K562 (cell line): ENCODE measurements at regions not wholly inside any gene's neighbourhood (a gene's known extent, or its start where the extent isn't known, plus 50 kb on each side); places are given as distances from the start of the nearest gene placed in this dataset.

Experiments used
- ATAC-seq: fragments of 200-7000 bp; cut with Tn5 transposase; 3 replicates; pipeline ENCODE4 v1.9.1; 2020; ENCODE audit warnings: moderate library complexity
- BruUV-seq: library from RNA; stranded (reverse); fragments of 400-500 nt; replicated peaks from 2 replicates; lab custom pipeline; 2021; lab: Mats Ljungman, UMichigan
- CTCF ChIA-PET: fragments of 300-600 bp; formaldehyde crosslinking; extraction: SDS; loops from one replicate; lab custom pipeline; 2021; ENCODE audit warnings: low intra/inter-chr PET ratio; lab: Yijun Ruan, JAX
- POLR2A ChIA-PET: fragments of 300-600, 350-650 bp; sonication (Branson Sonifier 250); formaldehyde crosslinking; extraction: SDS; loops from one replicate; lab custom pipeline; 2021; ENCODE audit warnings: antibody characterized with exemption, inconsistent platforms; lab: Yijun Ruan, JAX
- DNase-seq, 4 experiments: peaks; one replicate each; pipeline versions ENCODE4 v3.0.0 to v3.0.0-alpha.2; 2011 to 2018; ENCODE audit warnings: low spot score in 3 of 4, mixed read lengths in 3 of 4; ENCODE audit errors: extremely low read depth in 1 of 4
- FAIRE-seq: peaks from 2 replicates; lab custom pipeline; 2011; peaks lifted over from hg19 to GRCh38; lab: Jason Lieb, UNC
- H2AFZ ChIP-seq: 2 replicates; pipeline ENCODE4 v1.6.0; 2011; ENCODE audit warnings: low read depth, low read length, control low read depth, inconsistent platforms
- H3K27ac ChIP-seq: fragments of 200-600 bp; 3 replicates; pipeline ENCODE4 v1.8.0; 2011; ENCODE audit warnings: low read depth, mild to moderate bottlenecking, control low read depth, inconsistent platforms, low read length, moderate library complexity, mixed read lengths; ENCODE audit errors: extremely low read depth
- H3K27me3 ChIP-seq, 2 experiments: fragments of 300-600 bp in 1 of 2; 2 replicates in 1 of 2; 3 replicates in 1 of 2; pipeline versions ENCODE4 v1.6.0 to v1.8.0; 2011; ENCODE audit warnings: inconsistent platforms in 2 of 2, low read length in 2 of 2, mild to moderate bottlenecking in 1 of 2, mixed read lengths in 1 of 2, moderate library complexity in 1 of 2; ENCODE audit not compliant: control insufficient read depth in 2 of 2, insufficient read depth in 2 of 2
- H3K36me3 ChIP-seq: fragments of 300-600 bp; 3 replicates; pipeline ENCODE4 v1.8.0; 2011; ENCODE audit warnings: mild to moderate bottlenecking, low read length, inconsistent platforms; ENCODE audit not compliant: control insufficient read depth, insufficient read depth
- H3K4me1 ChIP-seq, 2 experiments: fragments of 200-600 bp in 1 of 2; replicated peaks in 1 of 2; 2 replicates in 1 of 2; 3 replicates in 1 of 2; pipeline versions ENCODE4 v1.5.1 to v1.8.0; 2011; ENCODE audit warnings: inconsistent platforms in 2 of 2, low read length in 2 of 2, mild to moderate bottlenecking in 1 of 2, mixed read lengths in 1 of 2, moderate library complexity in 1 of 2; ENCODE audit not compliant: control insufficient read depth in 2 of 2, insufficient read depth in 2 of 2
- H3K4me2 ChIP-seq: 2 replicates; pipeline ENCODE4 v1.6.1; 2011; ENCODE audit warnings: low read length, control low read depth, inconsistent platforms, mixed read lengths; ENCODE audit not compliant: insufficient read depth
- H3K4me3 ChIP-seq: fragments of 200-600 bp; sonication (generic), shearing (Covaris generic); 2 replicates; pipeline ENCODE4 v1.5.1; 2016; ENCODE audit warnings: control low read depth, inconsistent platforms
- H3K79me2 ChIP-seq: fragments of 200-600 bp; 3 replicates; pipeline ENCODE4 v1.8.0; 2011; ENCODE audit warnings: low read length, inconsistent platforms; ENCODE audit not compliant: control insufficient read depth, insufficient read depth
- H3K9ac ChIP-seq, 2 experiments: 2 replicates each; pipeline versions ENCODE4 v1.6.0 to v1.6.1; 2011; ENCODE audit warnings: low read depth in 2 of 2, low read length in 2 of 2, control low read depth in 1 of 2, inconsistent platforms in 1 of 2, mild to moderate bottlenecking in 1 of 2, mixed read lengths in 1 of 2; ENCODE audit not compliant: insufficient read depth in 1 of 2
- H3K9me1 ChIP-seq: one replicate; pipeline ENCODE4 v1.6.0; 2011; ENCODE audit warnings: inconsistent platforms, mild to moderate bottlenecking, low read length, moderate library complexity; ENCODE audit not compliant: control insufficient read depth, insufficient read depth
- H3K9me3 ChIP-seq: replicated peaks from 2 replicates; pipeline ENCODE4 v1.5.1; 2011; ENCODE audit warnings: low read depth, low read length, inconsistent platforms; ENCODE audit not compliant: control insufficient read depth, insufficient read depth
- H4K20me1 ChIP-seq: replicated peaks from 2 replicates; pipeline ENCODE4 v1.6.1; 2011; ENCODE audit warnings: low read length, inconsistent platforms, mixed read lengths; ENCODE audit not compliant: control insufficient read depth, insufficient read depth
- CC2D1A ChIP-seq: fragments of 450-650 bp; IDR thresholded peaks from 2 replicates; pipeline ENCODE4 v1.6.1; 2017; ENCODE audit warnings: mild to moderate bottlenecking
- DIDO1 ChIP-seq: fragments of 450-650 bp; IDR thresholded peaks from 2 replicates; pipeline ENCODE4 v1.6.1; 2016; ENCODE audit warnings: low read depth, missing biosample characterization, missing genetic modification characterization
- NR2C2 ChIP-seq, 2 experiments: fragments of 200-800 bp in 1 of 2; sonication (Bioruptor generic) in 1 of 2; sonication (generic) in 1 of 2; formaldehyde crosslinking in 1 of 2; IDR thresholded peaks; 2 replicates each; pipeline versions ENCODE4 v1.6.1 to v1.8.0; 2016 to 2022; ENCODE audit warnings: mild to moderate bottlenecking in 1 of 2, missing compliant biosample characterization in 1 of 2, missing genetic modification characterization in 1 of 2, missing genetic modification reagents in 1 of 2
- RBM34 ChIP-seq: fragments of 200-400 bp; formaldehyde crosslinking; IDR thresholded peaks from 2 replicates; pipeline ENCODE4 v1.6.1; 2018; ENCODE audit warnings: low read length, borderline replicate concordance; ENCODE audit not compliant: insufficient read depth
- TCF15 ChIP-seq: fragments of 250-450 bp; sonication (Bioruptor Pico); IDR thresholded peaks from 2 replicates; pipeline ENCODE4 v1.8.0; 2022; ENCODE audit warnings: moderate library complexity, mild to moderate bottlenecking, inconsistent platforms
- U2AF2 ChIP-seq: fragments of 200-400 bp; formaldehyde crosslinking; optimal IDR thresholded peaks from 2 replicates; pipeline ENCODE3; 2017; ENCODE audit warnings: low read depth, mild to moderate bottlenecking, low read length
- ZC3H4 ChIP-seq: sonication (generic); formaldehyde crosslinking; IDR thresholded peaks from 2 replicates; pipeline ENCODE4 v1.9.0; 2021; ENCODE audit warnings: missing genetic modification reagents, borderline replicate concordance
- WGBS: fragments of 100-300 bp; shearing (Covaris generic); methylation state at CpG from one replicate; pipeline ENCODE4 v1.1.6; 2016; ENCODE audit warnings: low coverage, mixed read lengths; ENCODE audit not compliant: insufficient coverage; ENCODE audit errors: missing lambda C conversion rate; 5-methylcytosine and 5-hydroxymethylcytosine counted together
- in situ Hi-C: fragments of 300-500 bp; cut with MboI; formaldehyde crosslinking; loops from 4 replicates; pipeline ENCODE4 v1.15.0; 2018; ENCODE audit warnings: inconsistent platforms, mixed read lengths
- intact Hi-C: fragments of 100-400 bp; cut with micrococcal nuclease; formaldehyde crosslinking; loops from 2 replicates; pipeline ENCODE4 v1.14.2; 2022

DNA sequence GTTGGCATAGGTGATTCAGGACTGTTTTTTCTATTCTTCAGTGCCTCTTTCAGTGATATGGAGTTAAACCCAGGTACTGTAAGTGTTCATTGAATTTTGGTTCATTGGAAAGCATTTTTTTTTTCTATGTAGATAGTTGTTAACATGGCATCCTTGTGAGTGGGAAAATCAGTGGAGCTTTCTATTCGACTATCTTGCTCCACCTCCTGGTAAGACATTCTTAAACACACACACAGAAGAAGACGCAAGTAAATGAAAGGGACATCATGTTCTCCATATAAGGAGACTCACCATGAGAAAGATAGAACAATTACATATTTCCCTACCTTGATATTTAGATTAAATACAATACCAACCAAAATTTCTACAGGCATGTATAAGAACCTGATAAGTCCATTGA, 598.5 kb upstream of the SPANXN1 start:
- in situ Hi-C loops (no loop called here), intact Hi-C loops (no loop called here)
- no TSS peak for BruUV-seq
- Histone ChIP-seq H3K4me2 (no peak overlapping the region), H3K9me3 (no peaks in the 10 kb centered on the region; the same call in 1 of the 2 replicates), H4K20me1 (no peaks in the 10 kb centered on the region), H3K79me2 (no peaks in the 10 kb centered on the region), H3K4me3 (no peak overlapping the region), H3K27ac (no peak overlapping the region), H3K36me3 (no peaks in the 10 kb centered on the region), H3K27me3 (no peaks in the 10 kb centered on the region), H3K4me1 (no peaks in the 10 kb centered on the region), H3K9me1 (no peaks in the 10 kb centered on the region), H3K9ac (no peak overlapping the region), H2AFZ (no peak overlapping the region)
- no peak for ATAC-seq
- DNase-seq = no peak
- ChIA-PET POLR2A (no interaction called here), CTCF (no interaction called here)
- no peak for FAIRE-seq
- WGBS = 0% methylated on average over 2 of the region's 2 CpGs
- TF ChIP-seq CC2D1A (no peak), RBM34 (no peak), TCF15 (no peak)

DNA sequence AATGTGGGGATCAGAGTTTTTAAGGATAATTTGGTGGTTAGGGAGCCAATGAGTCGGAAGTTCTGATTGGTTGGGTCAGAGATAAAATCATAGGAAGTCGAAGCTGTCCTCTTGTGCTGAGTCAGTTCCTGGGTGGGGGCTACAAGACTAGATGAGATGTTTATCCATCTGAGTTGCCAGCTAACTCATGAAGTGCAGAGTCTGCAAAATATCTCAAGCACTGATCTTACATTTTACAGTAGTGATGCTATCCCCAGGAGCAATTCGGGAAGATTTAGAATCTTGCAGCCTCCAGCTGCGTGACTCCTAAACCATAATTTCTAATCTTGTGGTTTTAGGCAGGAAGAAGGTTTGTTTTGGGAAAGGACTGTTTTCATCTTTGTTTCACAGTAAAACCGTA, 565.8 kb upstream of the SPANXN1 start:
- ChIA-PET POLR2A (no interaction called here), CTCF (no interaction called here)
- H3K27me3 ChIP-seq = no peaks in the 10 kb centered on the region
- H2AFZ ChIP-seq = no peak overlapping the region
- 3% methylated on average over 5 of the region's 5 CpGs for WGBS
- H3K27ac ChIP-seq = no peak overlapping the region
- no peak overlapping the region for H3K9ac ChIP-seq
- intact Hi-C loops (no loop called here), in situ Hi-C loops (no loop called here)
- ATAC-seq (no peak), FAIRE-seq (no peak), DNase-seq (no peak)
- H3K4me3 ChIP-seq = no peak overlapping the region
- no peaks in the 10 kb centered on the region for H3K79me2 ChIP-seq
- BruUV-seq = no TSS peak
- no peaks in the 10 kb centered on the region for H4K20me1 ChIP-seq
- no peak for TF ChIP-seq NR2C2 (CRISPR knock-in tag; IDR thresholded peaks at IDR 0.05)
- TF ChIP-seq NR2C2 (tag; IDR thresholded peaks at IDR 0.05) = no peak
- TF ChIP-seq DIDO1 = no peak
- TF ChIP-seq ZC3H4 (CRISPR knock-in tag) = no peak
- TF ChIP-seq U2AF2 = no peak
- no peaks in the 10 kb centered on the region for H3K9me1 ChIP-seq
- H3K4me1 ChIP-seq = no peaks in the 10 kb centered on the region
- no peak overlapping the region for H3K4me2 ChIP-seq
- H3K36me3 ChIP-seq = no peaks in the 10 kb centered on the region
- H3K9me3 ChIP-seq = no peaks in the 10 kb centered on the region
